WERI-Rb-1 (cell line): ENCODE measurements at regions not wholly inside any gene's neighbourhood (a gene's known extent, or its start where the extent isn't known, plus 50 kb on each side); places are given as distances from the start of the nearest gene placed in this dataset.

Experiments
- DNase-seq: peaks from one replicate; pipeline ENCODE4 v3.0.0-alpha.2; 2020
- H3K27ac ChIP-seq: fragments of 250-450 bp; sonication (Bioruptor Pico); 2 replicates; pipeline ENCODE4 v1.5.1; 2020; ENCODE audit warnings: mild to moderate bottlenecking, moderate library complexity
- H3K27me3 ChIP-seq: fragments of 250-450 bp; sonication (Bioruptor Pico); 2 replicates; pipeline ENCODE4 v1.5.1; 2021; ENCODE audit warnings: mild to moderate bottlenecking, low read depth, moderate library complexity; ENCODE audit not compliant: insufficient read depth, severe bottlenecking
- H3K36me3 ChIP-seq: fragments of 250-450 bp; sonication (Bioruptor Pico); 2 replicates; pipeline ENCODE4 v1.5.1; 2020; ENCODE audit warnings: mild to moderate bottlenecking, moderate library complexity
- H3K4me3 ChIP-seq: 2 replicates; pipeline ENCODE4 v1.5.1; 2011; ENCODE audit warnings: low read depth, mild to moderate bottlenecking, control low read depth, low read length
- H3K9me3 ChIP-seq: fragments of 250-450 bp; sonication (Bioruptor Pico); 2 replicates; pipeline ENCODE4 v1.5.1; 2021; ENCODE audit warnings: mild to moderate bottlenecking, moderate library complexity; ENCODE audit not compliant: severe bottlenecking
- TF ChIP-seq, protein P1 (sequence below): IDR thresholded peaks from 2 replicates; pipeline ENCODE4 v1.5.1; 2011; ENCODE audit warnings: low read depth, mild to moderate bottlenecking, control low read depth, inconsistent platforms, low read length

DNA sequence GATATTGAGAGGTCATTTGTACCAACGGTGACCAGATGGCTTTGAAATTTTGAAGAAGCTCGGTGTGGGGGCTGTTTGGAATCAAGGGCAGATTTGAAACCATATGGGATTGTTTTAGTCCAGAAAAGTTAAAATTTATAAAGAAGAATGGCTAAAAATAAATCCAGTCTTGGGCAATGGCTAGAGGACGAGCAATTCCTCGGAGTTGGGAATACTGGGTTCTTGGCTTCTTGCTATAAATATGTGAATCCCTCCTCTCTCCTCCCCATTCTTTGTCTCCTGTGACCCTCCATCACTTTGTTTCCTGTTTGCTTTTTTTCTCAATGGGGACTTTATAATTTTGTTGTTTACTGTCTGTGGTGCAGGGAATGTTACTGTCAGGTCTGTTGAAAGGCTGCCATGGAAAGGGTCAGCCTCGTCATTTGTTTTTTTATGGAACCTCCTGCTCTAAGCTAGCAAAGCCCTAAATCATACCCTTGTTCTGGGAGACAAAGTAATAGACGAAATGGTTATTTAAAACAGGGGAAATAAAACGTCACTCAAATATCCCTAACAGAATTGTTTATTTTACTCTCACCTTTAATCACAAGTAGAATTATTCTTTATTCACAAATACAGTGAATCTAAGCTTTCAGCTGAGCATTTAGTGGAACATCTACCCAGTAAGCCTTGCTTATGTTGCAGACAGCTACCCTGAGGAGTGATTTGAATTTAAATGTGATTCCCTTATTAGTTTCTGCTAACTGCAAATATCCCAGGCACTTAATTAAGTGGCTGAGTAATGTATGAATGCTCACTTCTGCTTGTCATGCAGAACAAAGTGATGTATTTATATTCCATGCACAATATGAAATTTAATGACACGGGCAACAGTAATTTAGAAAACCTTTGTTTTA lies 273.1 kb upstream of the NOVA1 start:
- Histone ChIP-seq H3K36me3 (no peaks in the 10 kb centered on the region), H3K9me3 (no peaks in the 10 kb centered on the region), H3K27ac (no peak overlapping the region), H3K27me3 (no peaks in the 10 kb centered on the region), H3K4me3 (no peak overlapping the region)
- TF ChIP-seq, protein P1, sequence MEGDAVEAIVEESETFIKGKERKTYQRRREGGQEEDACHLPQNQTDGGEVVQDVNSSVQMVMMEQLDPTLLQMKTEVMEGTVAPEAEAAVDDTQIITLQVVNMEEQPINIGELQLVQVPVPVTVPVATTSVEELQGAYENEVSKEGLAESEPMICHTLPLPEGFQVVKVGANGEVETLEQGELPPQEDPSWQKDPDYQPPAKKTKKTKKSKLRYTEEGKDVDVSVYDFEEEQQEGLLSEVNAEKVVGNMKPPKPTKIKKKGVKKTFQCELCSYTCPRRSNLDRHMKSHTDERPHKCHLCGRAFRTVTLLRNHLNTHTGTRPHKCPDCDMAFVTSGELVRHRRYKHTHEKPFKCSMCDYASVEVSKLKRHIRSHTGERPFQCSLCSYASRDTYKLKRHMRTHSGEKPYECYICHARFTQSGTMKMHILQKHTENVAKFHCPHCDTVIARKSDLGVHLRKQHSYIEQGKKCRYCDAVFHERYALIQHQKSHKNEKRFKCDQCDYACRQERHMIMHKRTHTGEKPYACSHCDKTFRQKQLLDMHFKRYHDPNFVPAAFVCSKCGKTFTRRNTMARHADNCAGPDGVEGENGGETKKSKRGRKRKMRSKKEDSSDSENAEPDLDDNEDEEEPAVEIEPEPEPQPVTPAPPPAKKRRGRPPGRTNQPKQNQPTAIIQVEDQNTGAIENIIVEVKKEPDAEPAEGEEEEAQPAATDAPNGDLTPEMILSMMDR: no peak
- DNase-seq: no peak

DNA sequence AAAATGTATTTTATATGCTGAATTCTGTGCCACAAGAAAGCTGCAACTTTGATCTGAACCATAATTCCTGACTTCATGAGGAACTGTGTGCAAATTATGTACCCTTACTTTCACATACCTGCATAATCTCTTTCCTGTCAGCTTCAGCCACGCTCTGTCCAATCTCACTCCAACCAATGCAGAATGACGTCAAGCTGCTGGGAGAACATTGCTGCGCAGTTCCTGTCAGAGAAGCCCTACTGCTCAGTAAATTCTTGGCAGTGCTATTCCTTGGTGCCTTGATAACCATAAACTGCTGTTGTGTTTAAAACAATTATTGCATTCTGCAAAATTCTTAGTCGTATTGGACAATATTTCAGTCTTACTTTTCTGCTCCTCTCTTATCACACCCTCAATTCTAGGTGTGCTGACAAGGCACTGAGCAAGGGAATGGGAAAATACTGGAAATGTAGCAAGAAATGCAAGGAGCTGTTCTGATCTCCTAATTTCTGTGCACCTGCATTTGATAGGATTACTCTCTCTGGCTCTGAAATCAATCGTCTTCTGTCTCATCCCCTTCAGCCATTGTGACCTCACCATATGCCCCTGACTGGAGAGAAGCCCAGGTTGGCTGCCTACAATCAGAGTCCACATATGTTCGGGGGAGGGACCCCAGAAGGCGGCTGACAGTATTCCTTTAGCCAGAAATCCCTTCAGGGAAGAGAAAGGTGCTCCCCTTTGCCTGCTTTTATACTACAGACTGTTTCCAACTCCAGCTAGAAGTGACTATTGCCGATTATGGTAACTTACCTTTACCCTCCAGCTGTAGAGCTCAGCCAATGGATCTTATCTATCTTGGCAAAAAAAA lies 274.9 kb upstream of the NOVA1 start:
- peak; percentile 72 for DNase-seq
- TF ChIP-seq, protein P1: no peak
- Histone ChIP-seq H3K9me3 (no peaks in the 10 kb centered on the region), H3K27ac (peak overlapping the region; percentile 61), H3K27me3 (no peaks in the 10 kb centered on the region), H3K4me3 (peak overlapping the region; percentile 2), H3K36me3 (no peaks in the 10 kb centered on the region)

DNA sequence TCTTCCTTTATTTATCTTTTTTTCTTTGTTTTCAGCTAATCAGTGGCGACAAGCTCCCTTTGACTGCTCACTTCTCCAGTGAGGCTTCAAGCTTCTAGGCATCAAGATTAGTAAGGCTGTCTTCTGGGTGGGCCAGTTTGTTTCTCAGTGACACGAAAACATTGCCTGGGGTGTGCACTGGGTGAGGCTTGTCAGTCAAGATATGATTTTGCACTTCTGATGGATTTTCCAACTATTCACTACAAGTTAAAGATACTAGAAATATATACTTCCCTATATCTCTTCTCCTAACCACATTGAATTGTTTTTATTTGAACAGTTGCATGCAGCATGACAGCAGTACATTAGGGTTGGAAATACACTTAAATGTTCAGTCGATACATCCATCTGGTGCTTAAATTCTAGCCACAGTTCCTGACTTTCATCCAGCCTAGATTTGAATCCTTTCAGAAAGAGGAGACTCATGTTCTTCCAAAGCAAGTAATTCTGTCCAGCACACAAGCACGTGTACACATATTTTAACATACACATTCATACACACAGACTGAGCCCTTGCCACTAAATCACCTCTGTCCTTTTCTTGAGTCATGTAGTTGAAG lies 275.6 kb upstream of the NOVA1 start:
- TF ChIP-seq, protein P1: no peak
- DNase-seq: no peak
- no peaks in the 10 kb centered on the region for H3K9me3 ChIP-seq
- H3K27me3 ChIP-seq: no peaks in the 10 kb centered on the region
- no peak overlapping the region for H3K4me3 ChIP-seq
- H3K36me3 ChIP-seq: no peaks in the 10 kb centered on the region
- H3K27ac ChIP-seq: peak overlapping the region; percentile 61

DNA sequence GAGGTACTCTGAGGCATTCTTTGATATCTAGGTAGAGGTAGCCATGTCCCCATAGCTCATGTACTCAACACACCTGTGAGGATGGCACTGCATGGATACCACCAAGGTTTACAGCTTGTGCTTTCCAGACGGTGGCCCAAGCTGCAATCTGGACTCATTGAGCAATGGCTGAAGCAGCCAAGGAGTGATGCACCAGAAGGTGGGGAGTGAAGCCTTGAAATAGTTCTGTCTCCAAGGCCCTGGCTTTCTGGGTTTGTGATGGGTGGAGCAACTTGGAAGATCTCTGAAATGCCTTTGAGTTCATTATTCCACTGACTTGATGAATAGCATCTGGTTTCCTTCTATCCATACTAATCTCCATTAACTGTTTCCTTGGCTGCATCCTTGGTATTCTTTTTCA lies 290.0 kb upstream of the NOVA1 start:
- Histone ChIP-seq H3K27ac (no peak overlapping the region), H3K27me3 (no peaks in the 10 kb centered on the region), H3K9me3 (peaks cover 2% of the 10 kb centered on the region), H3K4me3 (no peak overlapping the region), H3K36me3 (no peaks in the 10 kb centered on the region)
- DNase-seq: no peak
- TF ChIP-seq, protein P1: no peak

- no peak for DNase-seq
- Histone ChIP-seq H3K36me3 (no peaks in the 10 kb centered on the region), H3K27me3 (no peaks in the 10 kb centered on the region), H3K4me3 (no peak overlapping the region), H3K27ac (no peak overlapping the region), H3K9me3 (peaks cover 2% of the 10 kb centered on the region)
- TF ChIP-seq, protein P1: no peak
Measured at GRCh38 chr14:26888592-26888991, 290.8 kb upstream of the NOVA1 start.
